GM18520 (cell line): ENCODE measurements at regions not wholly inside any gene's neighbourhood (a gene's known extent, or its start where the extent isn't known, plus 50 kb on each side); places are given as distances from the start of the nearest gene placed in this dataset.
A peak's percentile ranks its signal among the peaks of the same experiment; 100 is the strongest.
"Not testable (repeated sequence)": the region's sequence is repeated elsewhere in the genome, so short reads cannot be mapped to it uniquely, and the experiment has no call there.

Experiments
- ATAC-seq: cut with Tn5 transposase; IDR thresholded peaks from one replicate; pipeline ENCODE4 v1.9.1; 2021; ENCODE audit not compliant: unreplicated experiment

GRCh38 chr9:124084087-124084486, 72.5 kb downstream of the LHX2 start:
- ATAC-seq = no peak

- no peak for ATAC-seq
Observed at GRCh38 chr9:124087226-124087625, 75.7 kb downstream of the LHX2 start.

GRCh38 chr9:124088476-124088837, 76.9 kb downstream of the LHX2 start:
- no peak for ATAC-seq

- ATAC-seq = peak; percentile 54
Observed at GRCh38 chr9:124089631-124090488, 78.3 kb downstream of the LHX2 start.

GRCh38 chr9:124098141-124098905, 86.8 kb downstream of the LHX2 start:
- no peak for ATAC-seq

DNA sequence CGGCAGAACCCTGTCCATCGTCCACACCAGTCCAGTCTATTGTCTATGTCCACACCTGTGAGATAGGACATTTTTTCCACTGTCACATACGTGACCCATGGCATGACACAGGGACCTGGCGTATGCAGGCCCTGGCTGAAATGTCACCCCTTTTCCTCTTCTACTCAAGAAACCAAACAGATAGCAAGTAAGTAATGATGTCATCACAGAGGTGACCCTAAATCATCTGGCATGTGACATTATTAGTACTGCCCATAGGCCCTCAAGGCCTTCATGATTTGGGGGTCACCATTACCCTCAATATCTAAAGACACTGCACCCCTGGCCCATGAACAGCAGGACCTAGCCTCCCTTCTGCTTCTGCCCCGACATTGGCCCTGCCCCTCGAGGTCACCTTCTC, 88.3 kb downstream of the LHX2 start:
- no peak for ATAC-seq

DNA sequence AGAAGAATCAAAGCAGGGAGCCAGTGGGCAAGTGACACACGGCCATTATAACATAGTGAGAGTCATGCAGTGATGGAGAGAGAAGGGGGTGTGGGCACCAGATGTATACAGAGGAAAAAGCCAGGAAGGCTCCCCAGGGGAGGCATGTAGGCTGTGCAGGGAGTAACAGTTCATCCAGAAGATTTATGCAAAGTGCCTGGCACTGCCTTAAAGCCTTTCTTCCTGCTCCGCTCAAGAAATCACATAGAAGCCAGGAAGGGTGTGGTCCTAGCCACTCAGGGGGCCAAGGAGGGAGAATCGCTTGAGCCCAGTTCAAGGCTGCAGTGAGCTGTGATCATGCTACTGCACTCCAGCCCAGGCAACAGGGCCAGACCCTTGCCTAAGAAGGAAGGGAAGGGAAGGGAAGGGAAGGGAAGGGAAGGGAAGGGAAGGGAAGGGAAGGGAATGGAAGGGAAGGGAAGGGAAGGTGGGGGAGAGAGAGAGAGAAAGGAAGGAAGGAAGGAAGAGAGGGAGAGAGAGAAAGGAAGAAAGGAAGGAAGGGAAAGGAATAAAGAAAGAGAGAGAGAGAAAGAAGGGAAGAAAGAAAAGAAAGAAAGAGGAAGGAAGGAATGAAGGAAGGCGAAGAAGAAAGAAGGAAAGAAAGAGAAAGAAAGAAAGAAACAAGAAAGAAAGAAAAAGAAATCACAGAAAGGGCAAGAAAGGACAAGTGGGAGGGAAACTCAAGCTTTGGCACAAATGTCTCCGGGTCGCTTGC, 89.8 kb downstream of the LHX2 start:
- no peak for ATAC-seq

DNA sequence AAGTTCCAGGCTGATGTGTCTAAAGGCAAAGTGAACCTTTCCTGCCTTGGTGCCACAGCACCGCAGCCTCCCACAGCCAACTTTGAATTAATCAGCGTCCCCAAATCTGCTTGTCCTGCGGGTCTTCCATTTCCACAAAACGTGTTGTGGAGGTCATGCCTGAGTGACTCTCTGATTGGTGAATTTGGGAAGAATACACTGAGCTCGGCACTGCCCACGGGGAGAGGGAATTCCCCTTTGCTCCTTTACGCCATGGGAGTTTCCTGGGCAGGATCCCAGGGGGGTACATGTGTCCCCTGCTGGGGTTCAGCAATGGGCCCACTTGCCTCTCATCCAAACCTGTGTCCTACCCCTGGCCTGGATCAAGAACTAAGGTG, 90.4 kb downstream of the LHX2 start:
- no peak for ATAC-seq

- no peak for ATAC-seq
Observed at GRCh38 chr9:124102363-124102762, 90.8 kb downstream of the LHX2 start.

DNA sequence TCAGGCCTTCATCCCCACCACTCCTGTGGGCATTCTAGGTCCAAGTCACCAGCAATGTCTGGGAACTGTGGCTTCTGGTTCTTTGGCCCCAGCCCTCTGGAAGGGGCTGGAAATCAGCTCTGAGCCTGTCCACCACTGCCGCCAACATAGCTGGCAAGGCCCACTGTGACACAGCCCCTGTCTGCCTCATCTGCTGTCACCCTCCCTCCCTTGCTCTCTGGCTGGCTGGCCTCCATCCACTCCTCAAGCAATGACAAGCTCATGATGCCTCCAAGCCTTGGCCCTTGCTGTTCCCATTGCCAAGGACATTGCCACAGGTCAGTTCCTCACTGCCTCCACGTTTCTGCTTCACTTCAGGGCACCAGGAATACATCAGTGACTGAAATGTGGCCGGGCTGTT, 93.7 kb downstream of the LHX2 start:
- no peak for ATAC-seq

DNA sequence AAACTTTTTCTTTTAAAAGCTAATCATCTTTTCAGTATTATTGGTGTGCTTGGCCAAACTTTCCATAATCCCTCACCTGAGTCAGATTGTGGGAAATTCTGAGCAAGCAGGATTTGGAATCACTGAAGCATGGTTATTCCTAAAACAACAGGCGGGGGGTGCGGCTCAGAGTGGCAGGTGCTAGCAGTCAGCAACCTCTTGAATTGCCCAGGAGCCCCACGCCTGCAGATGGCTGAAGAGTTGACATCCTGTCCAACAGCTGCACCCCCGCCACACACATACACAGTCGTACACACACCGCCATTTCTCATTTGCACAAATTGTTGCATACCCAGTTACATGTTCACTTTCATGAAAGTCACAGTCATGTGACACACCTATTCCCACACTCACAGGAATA, 96.6 kb downstream of the LHX2 start:
- ATAC-seq = no peak

- no peak for ATAC-seq
Observed at GRCh38 chr9:124110307-124110915, 98.8 kb downstream of the LHX2 start.

GRCh38 chr9:124116683-124117363, 105.3 kb downstream of the LHX2 start:
- no peak for ATAC-seq

GRCh38 chr9:124118894-124119293, 107.3 kb downstream of the LHX2 start:
- ATAC-seq = no peak

GRCh38 chr9:124120272-124120671, 108.7 kb downstream of the LHX2 start:
- no peak for ATAC-seq

DNA sequence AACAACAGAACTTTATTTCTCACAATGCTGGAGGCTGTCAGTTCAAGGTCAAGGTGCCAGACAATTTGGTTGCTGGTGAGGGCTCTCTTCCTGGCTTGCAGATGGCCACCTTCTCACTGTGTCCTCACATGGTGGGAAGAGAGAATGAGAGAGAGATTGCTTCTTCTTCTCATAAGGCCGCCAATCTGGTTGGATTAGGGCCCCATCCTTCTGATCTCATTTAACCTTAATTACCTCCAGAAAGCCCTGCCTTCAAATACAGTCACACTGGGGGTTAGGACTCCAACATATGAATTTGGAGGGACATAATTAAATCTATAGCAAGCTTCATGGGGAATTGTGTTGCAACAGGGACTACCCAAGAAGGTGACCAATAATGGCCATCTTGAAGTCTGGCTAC, 110.2 kb downstream of the LHX2 start:
- ATAC-seq = no peak

DNA sequence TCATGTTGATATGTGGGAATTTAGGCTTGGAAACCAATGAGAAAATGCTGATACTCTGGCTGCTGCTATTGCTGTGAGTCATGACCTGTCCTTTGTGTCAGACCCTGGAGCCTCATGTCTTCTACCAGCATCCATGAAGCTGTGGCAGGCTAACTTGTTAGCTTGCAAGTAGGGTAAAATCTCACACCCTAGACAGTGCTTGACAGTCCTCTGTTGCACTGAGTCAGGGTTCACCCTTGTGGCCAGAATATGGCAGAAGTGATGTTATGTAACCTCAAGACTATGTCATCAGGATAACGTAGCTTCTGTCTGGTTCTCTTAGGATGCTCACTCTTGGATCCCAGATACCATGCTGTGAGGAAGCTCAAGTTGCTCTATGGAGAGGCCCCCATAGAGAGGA, 110.8 kb downstream of the LHX2 start:
- no peak for ATAC-seq

GRCh38 chr9:124122813-124123462, 111.4 kb downstream of the LHX2 start:
- no peak for ATAC-seq

DNA sequence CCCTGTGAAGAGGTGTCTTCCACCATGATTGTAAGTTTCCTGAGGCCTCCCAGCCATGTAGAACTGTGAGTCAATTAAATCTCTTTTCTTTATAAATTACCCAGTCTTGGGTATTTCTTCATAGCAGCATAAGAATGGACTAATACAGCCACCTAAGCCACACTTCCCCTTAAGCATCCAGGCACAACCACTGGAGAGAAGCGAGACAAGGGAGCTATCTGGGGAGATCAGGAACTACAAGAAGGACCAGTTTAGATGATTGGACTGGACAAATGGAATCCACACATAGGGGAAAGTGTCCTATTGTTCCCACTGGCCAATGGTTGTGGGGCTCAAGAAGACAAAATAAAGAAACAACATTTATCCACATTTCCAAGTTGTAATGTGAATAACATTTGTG, 112.1 kb downstream of the LHX2 start:
- ATAC-seq = not testable (repeated sequence)
